BE2C (cell line): ENCODE measurements at regions not wholly inside any gene's neighbourhood (a gene's known extent, or its start where the extent isn't known, plus 50 kb on each side); places are given as distances from the start of the nearest gene placed in this dataset.

Experiments
- DNase-seq: peaks from one replicate; pipeline ENCODE4 v3.0.0-alpha.2; 2020
- H3K27me3 ChIP-seq: fragments of 250-450 bp; sonication (Bioruptor Pico); 2 replicates; pipeline ENCODE4 v1.5.1; 2020; ENCODE audit warnings: mild to moderate bottlenecking
- H3K36me3 ChIP-seq: fragments of 250-450 bp; sonication (Bioruptor Pico); 2 replicates; pipeline ENCODE4 v1.5.1; 2020; ENCODE audit warnings: mild to moderate bottlenecking
- H3K4me1 ChIP-seq: fragments of 250-450 bp; sonication (Bioruptor Pico); 2 replicates; pipeline ENCODE4 v1.5.1; 2020
- H3K4me3 ChIP-seq: 2 replicates; pipeline ENCODE4 v1.5.1; 2011; ENCODE audit warnings: low read depth, low read length
- H3K9me3 ChIP-seq: fragments of 250-450 bp; sonication (Bioruptor Pico); 2 replicates; pipeline ENCODE4 v1.5.1; 2020
- TF ChIP-seq, protein P1 (sequence below): IDR thresholded peaks from 2 replicates; pipeline ENCODE4 v1.5.1; 2012; ENCODE audit warnings: mild to moderate bottlenecking, low read depth, low read length

DNA sequence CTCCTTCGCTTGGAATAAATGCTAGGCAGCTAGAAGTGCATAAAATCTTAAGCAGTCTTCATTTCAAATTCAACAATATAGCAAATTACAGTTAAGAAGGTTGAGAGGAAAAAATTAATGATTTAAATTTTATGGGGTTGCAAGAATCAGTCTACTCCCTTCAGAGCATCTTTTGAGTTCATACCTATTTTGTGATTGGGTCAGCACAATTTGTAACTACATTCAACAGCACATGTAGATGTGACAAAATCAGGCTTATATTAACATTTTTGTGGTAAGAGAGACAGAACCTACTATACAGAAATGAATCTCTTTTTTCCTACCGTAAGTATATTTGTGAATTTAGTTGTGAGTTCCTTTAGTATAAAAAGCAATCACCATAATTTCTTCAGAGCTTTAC, 520.6 kb upstream of the HTR2A start:
- H3K36me3 ChIP-seq, result no peaks in the 10 kb centered on the region
- DNase-seq, result no peak
- H3K9me3 ChIP-seq, result no peaks in the 10 kb centered on the region
- TF ChIP-seq, protein P1, sequence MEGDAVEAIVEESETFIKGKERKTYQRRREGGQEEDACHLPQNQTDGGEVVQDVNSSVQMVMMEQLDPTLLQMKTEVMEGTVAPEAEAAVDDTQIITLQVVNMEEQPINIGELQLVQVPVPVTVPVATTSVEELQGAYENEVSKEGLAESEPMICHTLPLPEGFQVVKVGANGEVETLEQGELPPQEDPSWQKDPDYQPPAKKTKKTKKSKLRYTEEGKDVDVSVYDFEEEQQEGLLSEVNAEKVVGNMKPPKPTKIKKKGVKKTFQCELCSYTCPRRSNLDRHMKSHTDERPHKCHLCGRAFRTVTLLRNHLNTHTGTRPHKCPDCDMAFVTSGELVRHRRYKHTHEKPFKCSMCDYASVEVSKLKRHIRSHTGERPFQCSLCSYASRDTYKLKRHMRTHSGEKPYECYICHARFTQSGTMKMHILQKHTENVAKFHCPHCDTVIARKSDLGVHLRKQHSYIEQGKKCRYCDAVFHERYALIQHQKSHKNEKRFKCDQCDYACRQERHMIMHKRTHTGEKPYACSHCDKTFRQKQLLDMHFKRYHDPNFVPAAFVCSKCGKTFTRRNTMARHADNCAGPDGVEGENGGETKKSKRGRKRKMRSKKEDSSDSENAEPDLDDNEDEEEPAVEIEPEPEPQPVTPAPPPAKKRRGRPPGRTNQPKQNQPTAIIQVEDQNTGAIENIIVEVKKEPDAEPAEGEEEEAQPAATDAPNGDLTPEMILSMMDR, result no peak
- H3K27me3 ChIP-seq, result no peaks in the 10 kb centered on the region
- H3K4me1 ChIP-seq, result no peaks in the 10 kb centered on the region
- no peak overlapping the region for H3K4me3 ChIP-seq

DNA sequence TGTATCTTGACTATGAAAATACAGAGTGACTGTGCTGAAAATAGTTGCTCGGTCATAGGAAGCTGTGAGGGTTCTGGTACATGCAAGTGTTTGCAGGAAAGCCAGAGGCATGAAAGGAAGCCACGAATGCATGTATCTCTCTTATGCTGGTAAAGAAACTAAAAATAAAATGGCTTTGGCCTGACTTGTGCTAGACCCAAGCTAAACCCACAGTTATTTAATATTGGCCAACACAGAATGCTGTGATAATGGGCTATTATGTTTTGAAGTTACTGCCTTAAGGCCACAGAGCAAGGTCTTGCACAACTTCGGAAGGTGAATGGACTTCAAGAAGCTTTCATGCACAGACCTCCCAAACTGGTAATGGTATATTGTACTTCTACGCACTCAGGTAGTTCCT, 518.2 kb upstream of the HTR2A start:
- Histone ChIP-seq H3K27me3 (no peaks in the 10 kb centered on the region), H3K9me3 (no peaks in the 10 kb centered on the region), H3K4me1 (no peaks in the 10 kb centered on the region), H3K4me3 (no peak overlapping the region), H3K36me3 (no peaks in the 10 kb centered on the region)
- no peak for DNase-seq
- TF ChIP-seq, protein P1, result no peak

DNA sequence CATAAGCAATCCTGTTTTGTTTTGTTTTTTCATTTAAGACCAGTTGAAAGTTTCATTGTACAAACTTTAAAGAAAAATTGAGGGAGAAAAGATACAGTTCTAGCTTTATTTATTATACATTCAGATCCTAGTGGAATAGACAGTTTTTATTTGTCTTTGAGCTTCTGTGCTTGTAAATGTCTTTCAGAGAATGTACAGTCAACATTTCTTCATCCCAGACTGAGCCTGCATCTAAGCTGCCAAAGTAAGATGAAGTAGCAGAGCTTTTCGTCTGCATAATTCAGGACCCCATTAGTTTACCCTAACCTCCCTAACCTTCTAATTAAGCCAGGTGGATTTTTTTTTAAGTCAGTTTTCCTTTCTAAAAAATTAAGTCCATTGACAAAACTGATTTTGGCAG, 516.7 kb upstream of the HTR2A start:
- H3K36me3 ChIP-seq, result no peaks in the 10 kb centered on the region
- H3K4me3 ChIP-seq, result no peak overlapping the region
- DNase-seq, result no peak
- H3K4me1 ChIP-seq, result no peaks in the 10 kb centered on the region
- no peaks in the 10 kb centered on the region for H3K9me3 ChIP-seq
- TF ChIP-seq, protein P1, result no peak
- H3K27me3 ChIP-seq, result no peaks in the 10 kb centered on the region

DNA sequence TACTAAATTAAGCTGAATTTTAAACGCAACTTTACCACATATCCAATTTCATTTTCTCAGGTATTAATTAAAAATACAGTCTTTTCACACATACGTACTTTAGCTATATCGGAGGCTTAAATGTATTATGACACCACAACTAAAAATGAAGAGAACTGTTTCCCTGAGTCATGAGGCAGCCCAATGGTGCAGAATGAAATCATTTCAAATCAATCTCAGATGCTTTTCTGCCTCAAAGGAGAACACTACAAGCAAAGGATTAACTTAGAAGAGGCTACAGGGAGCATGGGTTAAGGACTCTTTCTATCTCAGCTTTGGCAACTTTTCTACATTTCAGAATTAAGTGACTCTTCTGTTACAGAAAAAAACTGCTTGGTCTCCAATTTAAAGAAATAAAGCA, 516.3 kb upstream of the HTR2A start:
- Histone ChIP-seq H3K4me1 (no peaks in the 10 kb centered on the region), H3K4me3 (no peak overlapping the region), H3K27me3 (no peaks in the 10 kb centered on the region), H3K9me3 (no peaks in the 10 kb centered on the region), H3K36me3 (no peaks in the 10 kb centered on the region)
- TF ChIP-seq, protein P1, result no peak
- DNase-seq, result no peak

DNA sequence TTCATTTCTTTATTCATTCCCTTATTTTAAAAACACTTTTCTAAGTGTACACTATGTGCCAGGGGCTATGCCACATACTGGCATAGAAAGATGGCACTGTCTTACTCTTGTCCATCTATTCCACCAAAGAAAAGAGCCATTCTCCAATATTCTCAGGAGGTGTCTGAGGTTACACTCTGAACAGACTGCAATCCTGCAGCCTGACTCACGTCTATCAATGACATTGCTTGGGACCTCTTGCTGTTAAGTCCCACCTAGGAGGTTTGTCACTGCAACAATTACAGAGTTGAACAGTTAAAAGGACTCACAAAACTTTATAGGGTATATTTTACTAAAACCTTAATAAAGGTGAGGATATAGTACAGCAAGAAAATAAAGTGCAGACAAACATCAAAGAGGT, 512.9 kb upstream of the HTR2A start:
- Histone ChIP-seq H3K36me3 (no peaks in the 10 kb centered on the region), H3K9me3 (no peaks in the 10 kb centered on the region), H3K27me3 (no peaks in the 10 kb centered on the region), H3K4me1 (no peaks in the 10 kb centered on the region), H3K4me3 (no peak overlapping the region)
- TF ChIP-seq, protein P1, result no peak
- DNase-seq, result no peak

DNA sequence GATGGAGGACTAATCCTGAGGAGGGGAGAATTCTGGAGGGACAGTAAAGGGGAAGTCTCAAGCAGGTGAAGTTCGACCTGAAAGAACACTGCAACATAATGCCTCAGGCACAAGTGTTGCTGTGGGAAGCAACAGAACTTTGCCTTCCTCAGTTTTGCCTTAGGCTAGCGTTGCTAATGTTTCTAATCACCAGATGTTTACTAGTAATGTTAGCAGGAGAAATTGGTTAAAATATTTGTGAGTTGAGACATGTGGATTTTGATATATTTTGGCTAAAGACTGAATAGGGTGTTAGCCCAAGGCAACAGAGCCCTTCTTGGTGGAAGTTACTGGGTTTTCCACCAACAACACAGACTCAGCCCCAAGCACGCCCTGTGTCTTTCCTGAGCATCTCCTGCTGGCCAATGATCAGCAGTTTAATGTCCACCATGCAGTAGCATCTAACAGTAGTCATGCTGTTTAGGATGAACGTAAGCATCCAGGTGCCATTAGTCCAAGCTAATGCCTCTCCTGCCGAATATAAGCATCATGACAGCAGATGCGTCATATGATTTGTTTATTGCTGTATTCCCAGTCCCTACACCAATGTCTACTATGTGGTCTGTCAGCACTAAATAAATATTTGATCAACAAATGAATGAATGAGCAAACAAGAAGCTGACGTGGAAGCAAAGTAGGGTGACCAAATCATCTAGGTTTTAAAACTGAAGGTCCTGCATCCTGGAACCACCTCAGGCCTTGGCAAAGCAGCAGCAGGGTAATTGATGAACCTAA, 511.9 kb upstream of the HTR2A start:
- DNase-seq, result no peak
- H3K36me3 ChIP-seq, result no peaks in the 10 kb centered on the region
- TF ChIP-seq, protein P1, result no peak
- H3K4me1 ChIP-seq, result no peaks in the 10 kb centered on the region
- H3K4me3 ChIP-seq, result no peak overlapping the region
- no peaks in the 10 kb centered on the region for H3K27me3 ChIP-seq
- no peaks in the 10 kb centered on the region for H3K9me3 ChIP-seq
